Subcutaneous abdominal adipose tissue (tissue), 5 donors: ENCODE measurements at regions not wholly inside any gene's neighbourhood (a gene's known extent, or its start where the extent isn't known, plus 50 kb on each side); places are given as distances from the start of the nearest gene placed in this dataset.
"Not testable (repeated sequence)": the region's sequence is repeated elsewhere in the genome, so short reads cannot be mapped to it uniquely, and the experiment has no call there.

Experiments used
- H3K27ac ChIP-seq: one replicate; pipeline ENCODE4 v1.7.0; 2013; ENCODE audit warnings: low read depth, mild to moderate bottlenecking, inconsistent platforms, low read length, moderate library complexity
- H3K27me3 ChIP-seq, 5 donors: one replicate each; pipeline ENCODE4 v1.7.0; 2013; ENCODE audit warnings: low read length in 5 of 5, inconsistent platforms in 1 of 5; ENCODE audit not compliant: control insufficient read depth in 5 of 5, insufficient read depth in 4 of 5
- H3K36me3 ChIP-seq, 5 donors: one replicate each; pipeline ENCODE4 v1.7.0; 2013; ENCODE audit warnings: low read length in 5 of 5; ENCODE audit not compliant: control insufficient read depth in 5 of 5, insufficient read depth in 5 of 5
- H3K4me1 ChIP-seq, 5 donors: one replicate each; pipeline ENCODE4 v1.7.0; 2013; ENCODE audit warnings: low read length in 5 of 5, mild to moderate bottlenecking in 3 of 5, moderate library complexity in 1 of 5; ENCODE audit not compliant: control insufficient read depth in 5 of 5, insufficient read depth in 5 of 5
- H3K4me3 ChIP-seq, 5 donors: one replicate each; pipeline ENCODE4 v1.7.0; 2013; ENCODE audit warnings: low read length in 5 of 5, low read depth in 1 of 5
- H3K9ac ChIP-seq, 5 donors: one replicate each; pipeline ENCODE4 v1.7.0; 2013; ENCODE audit warnings: low read length in 5 of 5, mild to moderate bottlenecking in 4 of 5, moderate library complexity in 3 of 5
- H3K9me3 ChIP-seq, 5 donors: one replicate each; pipeline ENCODE4 v1.7.0; 2013; ENCODE audit warnings: low read length in 5 of 5; ENCODE audit not compliant: control insufficient read depth in 5 of 5
- donor health status: healthy.
- donor health status: healthy.
- donor health status: healthy.
- donor health status: healthy.
- donor health status: healthy.

DNA sequence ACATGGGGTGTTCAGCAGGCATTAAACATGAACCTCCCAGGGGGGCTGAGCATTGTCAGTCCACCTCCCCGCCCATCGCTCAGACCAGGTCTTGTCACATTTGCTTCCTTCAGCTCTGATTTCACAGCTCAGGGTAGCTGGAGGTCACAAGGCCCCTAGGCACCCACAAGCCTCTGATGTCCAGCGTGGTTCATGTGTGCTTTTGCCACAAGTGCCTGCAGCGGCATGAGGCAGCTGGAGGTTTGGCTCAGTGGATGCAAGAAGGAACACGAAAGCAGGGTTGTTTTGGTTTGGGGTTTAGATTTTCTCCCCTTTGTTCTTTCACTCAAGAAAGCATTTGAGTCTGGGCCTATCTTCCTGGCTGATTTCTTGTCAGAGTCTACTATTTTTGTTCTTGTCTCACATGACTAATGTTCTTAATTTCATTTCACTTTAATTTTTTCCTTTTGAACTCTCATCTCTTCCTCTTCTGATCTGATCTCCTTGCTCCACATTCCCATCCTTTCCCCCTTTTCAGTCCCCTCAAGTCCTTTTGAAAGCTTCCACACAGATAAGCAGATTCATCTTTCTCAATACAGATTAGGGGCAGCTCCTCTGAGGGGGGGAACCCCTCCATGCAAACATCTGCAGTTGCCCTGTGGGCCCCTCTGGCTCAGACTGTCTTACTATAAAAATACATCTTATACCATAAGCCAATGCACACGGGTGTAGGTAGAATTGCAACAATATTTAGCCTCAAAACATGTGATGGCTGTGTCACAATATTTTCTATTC, 68.1 kb upstream of the CEP85L start:
- Histone ChIP-seq H3K36me3 (no peaks in the 10 kb centered on the region), H3K4me1 (no peaks in the 10 kb centered on the region), H3K4me3 (no peak overlapping the region), H3K27ac (no peak overlapping the region), H3K9ac (no peak overlapping the region), H3K9me3 (no peaks in the 10 kb centered on the region), H3K27me3 (no peaks in the 10 kb centered on the region)

DNA sequence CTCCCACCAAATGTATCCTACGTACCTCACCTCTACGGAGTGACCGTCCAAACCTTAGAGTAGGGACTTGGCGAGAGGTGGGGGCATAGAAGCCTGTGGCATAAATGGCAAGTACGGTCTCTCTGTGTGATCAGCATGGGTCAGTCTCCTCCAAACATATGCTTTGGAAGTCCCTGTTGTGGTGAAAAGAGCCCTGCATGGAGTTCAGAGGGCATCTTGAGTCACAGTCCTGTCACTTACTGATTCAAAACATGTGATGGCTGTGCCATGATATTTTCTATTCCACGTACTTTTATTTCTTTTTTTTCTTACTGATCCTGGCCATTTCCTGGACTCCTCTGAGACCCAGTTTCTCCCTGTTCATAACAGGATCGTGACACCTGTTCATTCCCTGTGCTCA, 67.5 kb upstream of the CEP85L start:
- Histone ChIP-seq H3K4me3 (no peak overlapping the region), H3K27me3 (no peaks in the 10 kb centered on the region), H3K36me3 (no peaks in the 10 kb centered on the region), H3K9me3 (no peaks in the 10 kb centered on the region), H3K4me1 (no peaks in the 10 kb centered on the region), H3K9ac (no peak overlapping the region), H3K27ac (no peak overlapping the region)

DNA sequence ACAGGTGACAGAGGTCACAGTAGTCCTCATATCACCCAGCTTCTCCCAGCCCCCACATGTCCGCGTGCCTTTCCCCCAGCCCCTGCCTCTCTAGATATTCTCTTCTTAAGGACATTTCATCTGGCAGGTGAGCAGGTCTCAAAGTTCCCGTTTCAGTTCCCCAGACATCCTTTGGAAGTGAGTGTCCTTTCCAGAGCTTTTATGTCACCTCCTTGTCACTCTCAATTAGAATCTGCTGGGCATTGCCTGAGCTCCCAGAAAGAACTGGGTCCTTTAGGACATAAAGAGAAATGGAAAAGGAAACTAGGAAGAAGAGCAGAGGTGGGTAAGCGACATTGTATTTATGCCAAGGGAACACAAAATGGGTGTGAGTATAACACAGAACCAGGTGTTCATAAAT, 66.9 kb upstream of the CEP85L start:
- no peak overlapping the region for H3K4me3 ChIP-seq
- H3K27ac ChIP-seq: no peak overlapping the region
- H3K36me3 ChIP-seq: no peaks in the 10 kb centered on the region
- H3K4me1 ChIP-seq: no peaks in the 10 kb centered on the region
- no peaks in the 10 kb centered on the region for H3K9me3 ChIP-seq
- H3K27me3 ChIP-seq: no peaks in the 10 kb centered on the region
- H3K9ac ChIP-seq: no peak overlapping the region

DNA sequence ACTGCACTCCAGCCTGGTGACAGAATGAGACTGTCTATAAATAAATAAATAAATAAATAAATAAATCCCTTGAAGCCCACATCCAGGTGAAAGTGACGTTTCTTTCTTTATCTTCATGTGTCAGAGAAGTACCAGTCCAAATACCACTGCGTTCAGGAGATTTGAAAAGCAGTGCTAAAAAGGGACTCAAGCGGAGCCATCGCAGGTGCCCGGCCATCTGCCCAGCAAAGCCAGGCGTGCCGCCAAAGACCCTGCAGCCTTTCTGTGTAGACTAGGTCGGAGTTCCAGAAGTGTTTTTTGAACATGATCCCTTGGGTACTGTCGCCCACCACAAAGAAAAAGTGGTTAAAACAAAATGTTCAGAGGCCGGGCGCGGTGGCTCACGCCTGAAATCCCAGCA, 65.7 kb upstream of the CEP85L start:
- Histone ChIP-seq H3K27ac (no peak overlapping the region), H3K36me3 (no peaks in the 10 kb centered on the region)

DNA sequence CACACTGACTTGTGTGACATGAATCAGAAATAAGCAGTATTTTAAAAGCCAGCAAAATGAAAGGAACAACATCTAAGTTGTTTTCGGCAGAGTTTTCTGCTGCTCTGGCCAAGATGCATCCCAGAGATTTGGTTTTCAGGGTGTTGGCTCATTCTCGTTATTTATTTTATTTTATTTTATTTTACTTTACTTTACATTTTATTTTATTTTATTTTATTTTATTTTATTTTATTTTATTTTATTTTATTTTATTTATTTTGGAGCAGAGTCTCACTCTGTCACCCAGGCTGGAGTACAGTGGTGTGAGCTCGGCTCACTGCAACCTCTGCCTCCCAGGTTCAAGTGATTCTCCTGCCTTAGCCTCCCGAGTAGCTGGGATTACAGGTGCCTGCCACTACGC, 64.5 kb upstream of the CEP85L start:
- not testable (repeated sequence) for H3K27me3 ChIP-seq, H3K9ac ChIP-seq, H3K4me3 ChIP-seq, H3K9me3 ChIP-seq, H3K27ac ChIP-seq, H3K4me1 ChIP-seq, H3K36me3 ChIP-seq

More for the DNA sequence above, 65.7 kb upstream of the CEP85L start:
- Histone ChIP-seq H3K9ac (no peak overlapping the region), H3K4me1 (no peaks in the 10 kb centered on the region), H3K4me3 (no peak overlapping the region), H3K27me3 (no peaks in the 10 kb centered on the region), H3K9me3 (no peaks in the 10 kb centered on the region)

DNA sequence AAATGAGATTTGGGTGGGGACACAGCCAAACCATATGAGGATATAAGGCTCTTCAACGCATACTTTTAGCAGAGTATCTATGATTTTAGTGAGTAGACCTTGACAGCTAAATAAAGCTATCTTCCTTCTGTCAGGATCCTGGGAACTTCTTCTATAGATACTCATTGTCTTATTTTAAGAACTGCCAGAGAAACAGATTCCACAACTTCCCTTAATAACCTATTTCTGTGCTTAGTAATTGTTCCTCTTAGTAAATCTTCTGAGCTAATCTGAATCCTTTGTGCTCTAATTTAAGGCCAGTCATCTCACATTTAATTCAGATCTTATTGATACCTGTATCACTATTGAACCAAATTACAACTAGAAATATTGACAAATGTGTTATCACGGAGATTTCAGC, 64.0 kb upstream of the CEP85L start:
- Histone ChIP-seq H3K9ac (no peak overlapping the region), H3K9me3 (no peaks in the 10 kb centered on the region), H3K36me3 (no peaks in the 10 kb centered on the region), H3K27ac (no peak overlapping the region), H3K27me3 (no peaks in the 10 kb centered on the region), H3K4me1 (no peaks in the 10 kb centered on the region), H3K4me3 (no peak overlapping the region)

DNA sequence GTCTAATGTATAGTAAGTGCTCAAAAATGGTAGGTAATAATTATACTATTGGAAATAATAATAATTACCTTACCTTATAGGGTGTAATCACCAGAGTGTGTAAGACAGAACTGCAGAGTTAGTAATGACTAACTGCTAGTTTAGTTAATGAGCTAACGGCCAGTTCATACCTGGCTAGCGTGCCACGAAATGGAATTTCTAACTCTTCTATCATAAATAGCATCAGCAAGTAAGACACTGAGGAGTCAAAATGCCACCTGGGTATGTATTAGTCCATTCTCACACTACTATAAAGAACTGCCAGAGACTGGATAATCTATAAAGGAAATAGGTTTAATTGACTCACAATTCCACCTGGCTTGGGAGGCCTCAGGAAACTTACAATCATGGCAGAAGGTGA, 63.4 kb upstream of the CEP85L start:
- Histone ChIP-seq H3K27ac (no peak overlapping the region), H3K9ac (no peak overlapping the region), H3K36me3 (no peaks in the 10 kb centered on the region), H3K4me3 (no peak overlapping the region), H3K27me3 (no peaks in the 10 kb centered on the region), H3K4me1 (peaks cover 1 to 4% (median 3%) of the 10 kb centered on the region in 5 donors), H3K9me3 (no peaks in the 10 kb centered on the region)

DNA sequence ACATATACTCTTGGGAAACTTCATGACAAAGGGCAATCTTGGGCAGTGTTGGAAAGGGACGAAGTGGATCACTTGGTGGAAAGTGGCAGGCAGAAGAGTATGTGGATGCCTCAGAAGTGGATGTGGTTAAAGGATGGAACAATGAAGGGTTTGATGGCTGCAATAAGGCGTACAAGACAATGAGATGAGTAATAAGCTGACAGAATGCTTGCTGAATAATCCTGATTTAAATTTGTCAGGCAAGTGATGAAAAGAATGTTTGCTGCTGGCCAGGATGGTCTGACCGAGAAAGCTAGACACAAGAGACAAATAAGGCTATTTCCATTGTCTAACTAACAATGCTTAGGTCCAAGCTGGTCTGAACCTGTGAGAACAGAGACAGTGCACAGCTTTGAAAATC, 61.6 kb upstream of the CEP85L start:
- Histone ChIP-seq H3K9ac (no peak overlapping the region), H3K4me3 (no peak overlapping the region), H3K36me3 (no peaks in the 10 kb centered on the region), H3K27me3 (no peaks in the 10 kb centered on the region), H3K4me1 (peaks cover 1 to 18% (median 14%) of the 10 kb centered on the region in 5 donors), H3K27ac (no peak overlapping the region), H3K9me3 (no peaks in the 10 kb centered on the region)

DNA sequence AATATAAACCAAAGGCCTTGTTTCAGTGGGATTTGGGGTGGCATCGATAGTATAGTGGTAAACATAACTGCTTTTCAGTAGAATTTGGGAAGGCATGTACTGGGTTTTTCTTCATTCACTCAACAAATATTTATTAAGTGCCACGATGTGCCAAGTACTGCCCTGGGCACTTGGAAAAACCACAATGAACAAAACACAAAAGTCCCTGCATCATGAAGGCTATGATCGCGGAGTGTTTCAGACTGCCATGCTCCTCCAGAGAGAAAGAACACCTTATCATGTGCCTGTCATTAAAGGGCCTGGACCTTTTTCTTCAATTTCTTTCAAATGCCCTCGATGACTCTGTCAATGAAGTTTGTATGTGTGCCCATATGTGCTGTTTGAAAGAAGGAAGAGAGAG, 59.2 kb upstream of the CEP85L start:
- Histone ChIP-seq H3K4me1 (peaks cover 1 to 25% (median 18%) of the 10 kb centered on the region in 5 donors), H3K9ac (no peak overlapping the region), H3K27me3 (no peaks in the 10 kb centered on the region), H3K4me3 (no peak overlapping the region), H3K36me3 (no peaks in the 10 kb centered on the region), H3K9me3 (no peaks in the 10 kb centered on the region), H3K27ac (no peak overlapping the region)

DNA sequence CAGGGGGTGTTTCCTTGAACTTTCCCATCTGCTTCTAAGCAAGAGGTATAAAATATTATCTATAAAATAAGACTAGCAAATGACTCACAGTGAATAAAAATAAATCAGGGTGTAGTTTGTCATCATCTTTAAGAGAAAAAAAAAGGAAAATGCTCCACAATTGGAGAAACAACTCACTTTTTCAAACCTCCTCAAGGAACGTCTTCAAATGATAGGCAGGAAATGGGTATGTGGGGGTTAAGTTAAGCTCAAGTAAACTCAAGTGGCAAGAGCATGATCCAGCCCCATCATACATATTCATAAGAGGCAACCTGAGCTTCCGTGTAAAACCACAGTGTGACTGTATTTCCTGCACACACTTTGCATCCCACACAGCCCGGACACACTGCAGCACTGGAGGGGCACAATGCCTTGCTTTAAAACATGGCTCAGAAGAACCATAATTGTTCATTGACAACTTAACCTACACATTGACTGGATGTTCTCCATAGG, 58.5 kb upstream of the CEP85L start:
- no peaks in the 10 kb centered on the region for H3K27me3 ChIP-seq
- H3K27ac ChIP-seq: peak overlapping the region; percentile 33
- peak overlapping the region; percentile 60 to 78 (median 64) for H3K4me3 ChIP-seq
- H3K4me1 ChIP-seq: peaks cover 1 to 25% (median 20%) of the 10 kb centered on the region in 5 donors
- no peaks in the 10 kb centered on the region for H3K9me3 ChIP-seq
- peak overlapping the region in 1 of 5 donors; percentile 70 for H3K9ac ChIP-seq
- no peaks in the 10 kb centered on the region for H3K36me3 ChIP-seq
